Activated T-cell treated with anti-CD3 and anti-CD28 coated beads, Interleukin-2, amount 50 U/mL, for 4 hours (primary cell): ENCODE measurements at regions not wholly inside any gene's neighbourhood (a gene's known extent, or its start where the extent isn't known, plus 50 kb on each side); places are given as distances from the start of the nearest gene placed in this dataset.

ENCODE experiments used
- ATAC-seq, 2 donors: fragments of 200-7000 bp; cut with Tn5 transposase; one replicate each; pipeline ENCODE4 v1.10.0; 2021
- DNase-seq: peaks from one replicate; pipeline ENCODE4 v3.0.0-alpha.2; 2020
- H3K27me3 Mint-ChIP-seq: one replicate; pipeline ENCODE4 v1.8.0; 2021; ENCODE audit warnings: low read depth, mixed read lengths
- H3K36me3 Mint-ChIP-seq: one replicate; pipeline ENCODE4 v1.8.0; 2022; ENCODE audit warnings: mixed read lengths; ENCODE audit not compliant: insufficient read depth
- H3K4me1 Mint-ChIP-seq: one replicate; pipeline ENCODE4 v1.8.0; 2021; ENCODE audit warnings: low read depth, mixed read lengths
- H3K4me3 Mint-ChIP-seq: one replicate; pipeline ENCODE4 v1.8.0; 2021; ENCODE audit warnings: mild to moderate bottlenecking, moderate library complexity, mixed read lengths
- H3K9me3 Mint-ChIP-seq: one replicate; pipeline ENCODE4 v1.8.0; 2021; ENCODE audit warnings: mixed read lengths

GRCh38 chr12:125493704-125494308 is 428.6 kb downstream of the AACS start:
- no peak for DNase-seq
- Mint-ChIP-seq H3K4me3 (no peak overlapping the region), H3K36me3 (no peaks in the 10 kb centered on the region), H3K27me3 (peaks cover 2% of the 10 kb centered on the region), H3K4me1 (no peaks in the 10 kb centered on the region), H3K9me3 (peaks cover 5% of the 10 kb centered on the region)
- no peak for ATAC-seq

DNA sequence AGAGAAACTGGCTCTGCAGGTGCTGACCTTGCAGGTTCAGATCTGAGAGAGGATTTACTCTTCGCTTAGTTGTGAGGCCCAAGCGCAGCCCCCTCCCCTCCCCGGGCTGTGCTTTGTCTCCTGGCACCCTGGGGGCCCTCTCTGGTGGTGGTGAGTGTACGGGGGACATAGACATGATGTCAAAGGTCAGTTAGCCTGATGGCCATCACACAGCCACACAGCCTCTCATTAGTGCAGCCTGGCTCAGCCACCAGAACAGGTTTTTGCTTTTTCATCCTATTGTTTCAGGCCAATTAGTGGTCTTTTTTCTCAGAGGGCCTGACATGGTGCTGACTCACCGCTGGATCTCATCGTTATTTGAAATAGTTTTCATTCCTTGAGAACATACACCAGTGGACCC is 437.9 kb downstream of the AACS start:
- H3K4me1 Mint-ChIP-seq, result no peaks in the 10 kb centered on the region
- H3K36me3 Mint-ChIP-seq, result no peaks in the 10 kb centered on the region
- no peak overlapping the region for H3K4me3 Mint-ChIP-seq
- H3K9me3 Mint-ChIP-seq, result no peaks in the 10 kb centered on the region
- ATAC-seq (no peak), DNase-seq (no peak)
- H3K27me3 Mint-ChIP-seq, result no peaks in the 10 kb centered on the region

DNA sequence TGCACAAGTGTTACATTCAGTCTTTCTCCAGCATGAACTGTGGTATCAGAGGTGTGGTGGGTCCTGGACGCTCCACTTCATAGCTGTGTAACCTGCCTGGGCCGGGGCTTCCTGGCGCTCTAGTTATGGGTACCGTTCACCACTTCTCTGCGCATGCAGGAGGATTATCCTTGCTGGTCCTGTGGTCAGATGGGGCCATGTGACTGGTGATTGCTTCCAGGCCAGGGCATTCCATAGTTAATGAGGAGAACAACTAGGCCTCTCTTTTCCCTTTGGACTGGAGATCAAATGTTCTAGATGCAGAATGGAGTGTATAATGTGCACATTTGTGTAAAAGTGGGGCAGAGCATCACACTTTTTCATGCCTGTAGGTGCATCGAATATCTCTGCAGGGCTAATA is 444.0 kb downstream of the AACS start:
- DNase-seq (no peak), ATAC-seq (no peak)
- Mint-ChIP-seq H3K4me1 (no peaks in the 10 kb centered on the region), H3K27me3 (no peaks in the 10 kb centered on the region), H3K4me3 (no peak overlapping the region), H3K36me3 (no peaks in the 10 kb centered on the region), H3K9me3 (no peaks in the 10 kb centered on the region)

GRCh38 chr12:125512541-125513298 is 447.5 kb downstream of the AACS start:
- no peak for DNase-seq
- Mint-ChIP-seq H3K9me3 (no peaks in the 10 kb centered on the region), H3K36me3 (no peaks in the 10 kb centered on the region), H3K4me1 (no peaks in the 10 kb centered on the region), H3K4me3 (no peak overlapping the region), H3K27me3 (no peaks in the 10 kb centered on the region)
- ATAC-seq, result no peak

- Mint-ChIP-seq H3K36me3 (no peaks in the 10 kb centered on the region), H3K4me3 (no peak overlapping the region), H3K4me1 (no peaks in the 10 kb centered on the region), H3K27me3 (no peaks in the 10 kb centered on the region), H3K9me3 (no peaks in the 10 kb centered on the region)
- ATAC-seq (no peak), DNase-seq (no peak)
These were observed 450.7 kb downstream of the AACS start for GRCh38 chr12:125515887-125516286.

- Mint-ChIP-seq H3K27me3 (no peaks in the 10 kb centered on the region), H3K4me1 (no peaks in the 10 kb centered on the region), H3K4me3 (no peak overlapping the region), H3K36me3 (no peaks in the 10 kb centered on the region), H3K9me3 (peaks cover 4% of the 10 kb centered on the region)
- DNase-seq, result no peak
- no peak for ATAC-seq
These were observed 452.8 kb downstream of the AACS start for GRCh38 chr12:125518074-125518473.

DNA sequence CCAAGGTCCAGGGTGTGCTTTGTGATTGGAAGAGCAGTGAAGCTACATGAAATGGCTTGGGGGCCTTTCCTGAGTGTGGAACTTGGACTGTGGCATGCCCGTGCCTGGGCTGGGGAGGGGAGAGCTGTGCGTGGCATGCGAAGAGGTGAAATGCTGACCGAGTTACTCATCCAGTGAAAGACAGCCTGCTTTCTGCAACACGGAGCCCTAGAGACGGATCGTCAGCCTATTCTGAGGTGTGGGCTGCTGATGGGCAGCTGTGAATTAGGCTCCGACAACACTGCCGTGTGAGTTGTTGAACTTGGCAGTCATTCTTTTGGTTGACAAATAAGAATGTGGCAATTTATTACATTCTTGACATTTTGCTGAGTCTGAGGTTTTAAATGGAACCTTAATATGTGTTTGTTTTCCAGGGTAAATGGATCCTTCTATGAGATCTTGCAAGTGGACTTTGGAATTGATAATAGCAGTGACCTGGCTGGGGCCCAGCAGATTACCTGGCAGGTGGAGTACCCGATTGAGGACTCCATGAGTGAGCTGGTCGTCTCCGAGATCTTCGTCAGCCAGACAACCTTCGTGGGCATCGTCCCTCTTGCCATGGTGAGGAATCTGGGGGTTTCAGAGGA is 453.9 kb downstream of the AACS start:
- peaks cover 12% of the 10 kb centered on the region for H3K9me3 Mint-ChIP-seq
- ATAC-seq (no peak), DNase-seq (no peak)
- no peaks in the 10 kb centered on the region for H3K4me1 Mint-ChIP-seq
- H3K27me3 Mint-ChIP-seq, result no peaks in the 10 kb centered on the region
- no peak overlapping the region for H3K4me3 Mint-ChIP-seq
- H3K36me3 Mint-ChIP-seq, result no peaks in the 10 kb centered on the region

DNA sequence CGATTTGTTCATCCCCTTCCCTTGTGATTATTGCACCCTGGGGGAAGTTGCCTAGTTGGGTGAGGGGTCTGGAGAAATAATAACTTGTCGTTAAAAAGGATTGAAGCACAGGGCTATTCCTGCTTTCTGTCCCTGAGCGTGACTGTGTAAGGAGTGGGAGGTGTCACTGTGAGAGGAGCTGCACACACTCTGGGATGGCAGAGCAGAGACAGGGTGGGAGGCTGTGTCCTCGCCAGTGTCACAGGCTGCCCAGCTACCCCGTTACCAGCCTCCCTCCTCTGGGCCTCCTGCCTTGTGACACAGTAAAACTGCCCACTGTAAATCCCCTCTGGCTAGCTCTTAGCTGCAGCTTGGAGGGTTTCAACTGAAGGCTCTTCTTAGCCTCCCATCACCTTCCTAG is 460.6 kb downstream of the AACS start:
- H3K4me1 Mint-ChIP-seq, result no peaks in the 10 kb centered on the region
- H3K4me3 Mint-ChIP-seq, result no peak overlapping the region
- H3K36me3 Mint-ChIP-seq, result no peaks in the 10 kb centered on the region
- peaks cover 19% of the 10 kb centered on the region for H3K9me3 Mint-ChIP-seq
- no peaks in the 10 kb centered on the region for H3K27me3 Mint-ChIP-seq
- DNase-seq (no peak), ATAC-seq (no peak)

DNA sequence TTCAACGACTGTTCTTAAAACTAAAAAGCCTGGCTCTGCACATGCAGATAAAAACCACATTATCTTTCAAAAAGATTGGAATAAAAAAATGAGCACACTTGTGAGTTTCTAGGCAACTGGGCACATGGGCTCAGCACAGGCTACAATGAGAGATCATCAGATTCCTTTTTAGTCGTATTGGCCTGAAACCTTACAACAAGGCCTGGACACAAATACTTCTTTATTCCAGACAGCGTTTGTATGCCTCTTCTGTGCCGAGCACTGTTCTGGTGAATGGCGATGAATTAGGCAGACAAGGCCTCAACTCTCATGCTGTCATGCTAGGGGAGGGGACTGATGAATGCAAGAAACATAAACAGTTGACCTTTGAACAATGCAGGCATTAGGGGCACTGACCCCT is 463.0 kb downstream of the AACS start:
- peaks cover 9% of the 10 kb centered on the region for H3K27me3 Mint-ChIP-seq
- H3K9me3 Mint-ChIP-seq, result peaks cover 13% of the 10 kb centered on the region

DNA sequence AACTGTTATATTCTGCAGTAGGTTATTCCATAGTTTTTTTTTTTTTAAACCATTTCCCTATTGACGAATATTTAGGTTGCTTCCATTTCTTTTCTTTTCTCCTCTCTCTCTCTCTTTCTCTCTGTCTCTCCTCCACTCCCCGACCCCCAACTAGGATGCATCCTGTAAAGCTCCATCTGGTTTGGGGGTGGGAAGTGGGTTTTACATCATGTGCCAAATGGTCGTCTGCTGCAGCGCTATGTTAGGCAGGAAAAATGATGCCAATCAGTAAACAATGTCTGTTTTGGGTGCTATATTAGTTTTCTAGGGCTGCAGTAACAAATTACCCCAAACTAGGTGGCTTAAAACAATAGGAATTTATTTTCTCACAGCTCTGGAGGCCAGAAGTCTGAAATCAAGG is 465.0 kb downstream of the AACS start:
- no peak for ATAC-seq
- H3K27me3 Mint-ChIP-seq, result peaks cover 17% of the 10 kb centered on the region
- H3K4me1 Mint-ChIP-seq, result no peaks in the 10 kb centered on the region
- no peak for DNase-seq
- H3K9me3 Mint-ChIP-seq, result no peaks in the 10 kb centered on the region
- no peaks in the 10 kb centered on the region for H3K36me3 Mint-ChIP-seq
- no peak overlapping the region for H3K4me3 Mint-ChIP-seq

More for the DNA sequence above, 463.0 kb downstream of the AACS start:
- no peaks in the 10 kb centered on the region for H3K4me1 Mint-ChIP-seq
- H3K4me3 Mint-ChIP-seq, result no peak overlapping the region
- ATAC-seq, result no peak
- no peaks in the 10 kb centered on the region for H3K36me3 Mint-ChIP-seq
- no peak for DNase-seq

DNA sequence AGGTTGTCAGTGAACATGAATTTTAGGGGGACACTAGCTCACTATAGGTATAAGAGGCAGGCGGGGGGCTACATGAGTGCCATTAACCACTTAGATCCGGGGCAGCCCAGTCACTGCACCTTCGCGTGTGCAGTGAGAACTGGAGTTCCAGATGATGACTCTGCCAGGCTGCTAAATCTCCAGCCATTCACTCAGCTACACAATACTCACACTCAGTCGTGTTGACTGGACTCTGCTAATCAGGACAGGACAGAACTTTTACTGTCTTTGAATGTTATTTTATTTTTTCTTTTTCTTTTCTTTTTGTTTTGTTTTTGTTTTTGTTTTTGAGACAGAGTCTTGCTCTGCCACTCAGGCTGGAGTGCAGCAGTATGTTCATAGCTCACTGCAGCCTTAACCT is 465.6 kb downstream of the AACS start:
- H3K27me3 Mint-ChIP-seq, result peaks cover 20% of the 10 kb centered on the region
- no peak for DNase-seq
- H3K9me3 Mint-ChIP-seq, result no peaks in the 10 kb centered on the region
- no peak overlapping the region for H3K4me3 Mint-ChIP-seq
- no peak for ATAC-seq
- H3K4me1 Mint-ChIP-seq, result no peaks in the 10 kb centered on the region
- H3K36me3 Mint-ChIP-seq, result no peaks in the 10 kb centered on the region

- Mint-ChIP-seq H3K4me1 (no peaks in the 10 kb centered on the region), H3K36me3 (no peaks in the 10 kb centered on the region), H3K4me3 (no peak overlapping the region), H3K27me3 (peaks cover 20% of the 10 kb centered on the region), H3K9me3 (no peaks in the 10 kb centered on the region)
- ATAC-seq (no peak), DNase-seq (no peak)
These were observed 466.3 kb downstream of the AACS start for GRCh38 chr12:125531574-125531973.

- no peaks in the 10 kb centered on the region for H3K9me3 Mint-ChIP-seq
- no peaks in the 10 kb centered on the region for H3K4me1 Mint-ChIP-seq
- no peak for DNase-seq
- no peak overlapping the region for H3K4me3 Mint-ChIP-seq
- no peak for ATAC-seq
- H3K36me3 Mint-ChIP-seq, result no peaks in the 10 kb centered on the region
- peaks cover 20% of the 10 kb centered on the region for H3K27me3 Mint-ChIP-seq
These were observed 468.3 kb downstream of the AACS start for GRCh38 chr12:125533434-125534029.

GRCh38 chr12:125538401-125539199 is 473.4 kb downstream of the AACS start:
- ATAC-seq (no peak), DNase-seq (no peak)
- Mint-ChIP-seq H3K9me3 (peaks cover 5% of the 10 kb centered on the region), H3K36me3 (no peaks in the 10 kb centered on the region), H3K4me3 (no peak overlapping the region), H3K4me1 (no peaks in the 10 kb centered on the region), H3K27me3 (peaks cover 11% of the 10 kb centered on the region)
